ENCODE measurements at regions not wholly inside any gene's neighbourhood (a gene's known extent, or its start where the extent isn't known, plus 50 kb on each side); places are given as distances from the start of the nearest gene placed in this dataset.
A peak's percentile ranks its signal among the peaks of the same experiment; 100 is the strongest.

- peaks cover 8 to 20% (median 16%) of the 10 kb centered on the region in 3 donors for H3K4me1 ChIP-seq
- WGBS, 2 donors, result 89 to 95% methylated on average over 3 to 4 of the region's 4 CpGs
- TF ChIP-seq POLR2A (IDR thresholded peaks at IDR 0.05) (no peak), CTCF (IDR thresholded peaks at IDR 0.05) (no peak)
- H3K27me3 ChIP-seq, result peaks cover 0 to 6% (median 0%) of the 10 kb centered on the region in 4 donors
- no peak overlapping the region for H3K4me3 ChIP-seq
- intact Hi-C loops (cut with DNase I), result no loop called here
- H3K27ac ChIP-seq, result no peak overlapping the region
- DNase-seq, result no peak
- H3K36me3 ChIP-seq, result no peaks in the 10 kb centered on the region
- no peaks in the 10 kb centered on the region for H3K9me3 ChIP-seq
Observed at GRCh38 chr10:126738001-126738400, 67.5 kb upstream of the C10orf90 start.

DNA sequence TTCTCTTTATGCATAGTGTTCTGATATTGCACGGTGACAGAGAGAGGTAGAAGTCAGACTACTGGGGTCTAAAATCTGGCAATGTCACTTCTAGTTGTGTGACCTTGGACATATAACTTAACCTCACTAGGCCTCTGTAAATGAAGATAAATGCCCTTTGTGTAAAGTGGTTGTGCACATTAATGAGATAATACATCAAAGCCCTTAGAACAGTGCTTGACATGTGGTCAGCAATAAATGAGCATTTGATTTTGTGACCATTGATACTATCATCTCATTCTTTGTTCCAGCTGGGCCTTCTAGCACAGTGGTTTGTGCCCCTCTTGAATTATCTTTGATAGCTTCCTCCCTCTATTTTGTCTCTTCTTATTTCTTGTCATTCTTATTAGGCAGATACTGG lies 74.1 kb upstream of the C10orf90 start:
- H3K9me3 ChIP-seq, result no peaks in the 10 kb centered on the region
- WGBS, 2 donors, result 64 to 80% methylated on average over 1 of the region's 1 CpG
- intact Hi-C loops (cut with DNase I), result no loop called here

DNA sequence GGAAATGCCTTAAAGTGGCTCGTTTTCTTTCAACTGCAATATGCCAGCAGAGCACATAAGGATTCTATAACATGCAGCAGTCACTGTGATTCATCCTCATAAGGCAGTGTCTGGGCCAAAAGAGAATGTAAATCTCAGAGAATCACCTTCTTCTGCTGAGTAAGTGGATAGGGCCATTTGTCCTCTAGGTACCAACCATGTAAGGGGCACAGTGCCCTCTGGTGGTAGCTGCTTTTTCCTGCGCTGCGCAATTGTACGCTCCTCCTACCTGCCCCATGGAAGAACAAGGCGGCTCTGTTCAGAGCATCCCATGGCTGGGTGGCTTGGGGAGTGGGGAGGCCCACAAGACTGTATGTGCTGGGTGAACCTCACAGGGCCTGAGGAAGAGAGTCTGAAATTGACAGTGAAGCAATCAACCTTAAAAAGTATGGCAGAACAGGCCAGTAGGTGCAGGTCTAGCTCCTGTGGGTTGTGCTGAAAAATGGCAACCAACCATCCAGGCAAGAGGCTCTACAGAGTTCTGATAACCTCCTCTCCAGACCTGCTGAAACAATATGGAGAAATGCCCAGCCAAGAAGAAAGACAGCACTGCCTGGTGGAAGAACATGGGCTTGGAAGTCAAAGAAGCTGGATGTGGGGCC lies 78.6 kb upstream of the C10orf90 start:
- no peak for DNase-seq
- intact Hi-C loops (cut with DNase I), result no loop called here
- Histone ChIP-seq H3K27me3 (no peaks in the 10 kb centered on the region), H3K27ac (no peak overlapping the region), H3K9me3 (no peaks in the 10 kb centered on the region), H3K4me1 (no peaks in the 10 kb centered on the region), H3K36me3 (no peaks in the 10 kb centered on the region), H3K4me3 (no peak overlapping the region)
- 10 to 13% methylated on average over 2 to 5 of the region's 5 CpGs for WGBS, 2 donors
- TF ChIP-seq POLR2A (IDR thresholded peaks at IDR 0.05), result no peak
- TF ChIP-seq CTCF (IDR thresholded peaks at IDR 0.05), result peak; percentile 61 to 76 (median 69)

More for the DNA sequence above, 74.1 kb upstream of the C10orf90 start:
- Histone ChIP-seq H3K4me1 (no peaks in the 10 kb centered on the region), H3K4me3 (no peak overlapping the region), H3K36me3 (no peaks in the 10 kb centered on the region), H3K27ac (no peak overlapping the region), H3K27me3 (no peaks in the 10 kb centered on the region)
- no peak for DNase-seq
- TF ChIP-seq POLR2A (IDR thresholded peaks at IDR 0.05) (no peak), CTCF (IDR thresholded peaks at IDR 0.05) (no peak)

DNA sequence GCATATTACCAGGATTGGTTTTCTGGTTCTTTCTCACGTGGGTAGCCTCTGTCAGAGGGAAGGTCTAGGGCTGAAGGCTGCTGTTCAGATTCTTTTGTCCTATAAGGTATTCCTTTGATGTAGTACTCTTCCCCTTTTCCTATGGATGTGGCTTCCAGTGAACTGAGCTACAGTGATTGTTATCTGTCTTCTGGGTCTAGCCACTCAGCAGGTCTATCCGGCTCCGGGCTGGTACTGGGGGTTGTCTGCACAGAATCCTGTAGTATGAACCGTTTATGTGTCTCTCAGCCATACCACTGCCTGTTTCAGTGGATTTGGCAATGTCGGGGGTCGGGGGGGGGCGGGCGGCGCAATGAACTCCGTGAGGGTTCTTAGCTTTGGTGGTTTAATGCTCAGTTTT lies 84.5 kb upstream of the C10orf90 start:
- H3K9me3 ChIP-seq, result peaks cover 0 to 6% (median 4%) of the 10 kb centered on the region in 3 donors
- no peaks in the 10 kb centered on the region for H3K4me1 ChIP-seq
- 74 to 88% methylated on average over 1 to 4 of the region's 10 CpGs for WGBS, 2 donors
- intact Hi-C loops (cut with DNase I), result no loop called here
- TF ChIP-seq CTCF (IDR thresholded peaks at IDR 0.05), result no peak
- TF ChIP-seq POLR2A (IDR thresholded peaks at IDR 0.05), result no peak
- H3K36me3 ChIP-seq, result no peaks in the 10 kb centered on the region
- peaks cover 0 to 5% (median 0%) of the 10 kb centered on the region in 4 donors for H3K27me3 ChIP-seq
- no peak overlapping the region for H3K4me3 ChIP-seq
- no peak for DNase-seq
- H3K27ac ChIP-seq, result no peak overlapping the region

DNA sequence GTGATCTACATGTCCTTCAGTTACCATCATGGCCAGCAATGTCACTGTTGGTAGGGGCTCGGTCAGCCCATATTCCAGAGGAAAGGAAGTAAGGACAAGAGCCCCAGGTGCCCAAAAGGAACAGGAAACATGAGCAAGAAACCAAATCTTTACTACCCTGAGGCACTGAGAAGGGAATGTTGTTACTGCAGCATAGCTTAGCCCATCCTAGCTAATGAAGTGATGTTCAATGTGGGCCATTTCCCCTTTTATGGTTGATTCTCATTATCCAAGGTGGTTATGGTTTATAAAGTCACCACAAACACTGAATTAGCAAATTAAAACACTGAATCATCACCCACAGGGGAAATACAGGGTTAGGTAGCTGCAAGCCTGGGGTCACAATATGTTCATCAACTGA lies 88.4 kb upstream of the C10orf90 start:
- H3K27ac ChIP-seq, result no peak overlapping the region
- no peak overlapping the region for H3K4me3 ChIP-seq
- peaks cover 0 to 5% (median 0%) of the 10 kb centered on the region in 4 donors for H3K27me3 ChIP-seq
- no peak for DNase-seq
- TF ChIP-seq CTCF (IDR thresholded peaks at IDR 0.05) (no peak), POLR2A (IDR thresholded peaks at IDR 0.05) (no peak)
- intact Hi-C loops (cut with DNase I), result no loop called here
- H3K4me1 ChIP-seq, result no peaks in the 10 kb centered on the region
- no peaks in the 10 kb centered on the region for H3K36me3 ChIP-seq
- peaks cover 0 to 6% (median 4%) of the 10 kb centered on the region in 3 donors for H3K9me3 ChIP-seq
- 57 to 100% methylated on average over 1 of the region's 1 CpG for WGBS, 2 donors
